HG02885 (cell line): ENCODE measurements at regions not wholly inside any gene's neighbourhood (a gene's known extent, or its start where the extent isn't known, plus 50 kb on each side); places are given as distances from the start of the nearest gene placed in this dataset.

Experiments
- ATAC-seq: cut with Tn5 transposase; IDR thresholded peaks from one replicate; pipeline ENCODE4 v1.9.1; 2021; ENCODE audit warnings: mild to moderate bottlenecking; ENCODE audit not compliant: unreplicated experiment, poor library complexity

DNA sequence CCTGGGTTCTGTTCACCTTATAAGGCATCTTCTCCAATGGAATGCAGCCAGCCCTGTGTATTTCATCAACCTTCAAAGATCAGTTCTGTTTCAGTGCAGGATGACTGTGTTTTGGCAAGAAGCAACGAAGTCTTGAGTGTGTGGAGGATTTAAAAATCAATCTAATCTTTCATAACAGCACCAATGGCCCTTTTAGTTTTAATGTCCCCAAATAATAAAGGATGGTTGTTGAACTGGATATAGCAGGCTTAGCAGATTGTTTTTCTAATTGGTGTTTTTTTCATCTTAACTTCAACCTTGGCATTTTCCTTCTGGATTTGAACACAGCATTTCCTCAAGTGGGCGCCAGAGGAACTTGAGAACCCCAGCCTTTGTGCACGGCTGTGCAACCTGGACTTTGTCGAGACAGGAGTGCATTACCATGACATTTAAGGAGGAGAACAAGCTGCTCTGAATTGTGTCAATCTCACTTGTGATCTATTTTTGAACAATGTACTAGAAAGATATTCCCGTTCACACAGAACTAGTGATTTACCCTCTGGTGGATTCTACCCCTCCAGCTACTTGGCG, 313.3 kb upstream of the AKR1E2 start:
- no peak for ATAC-seq

DNA sequence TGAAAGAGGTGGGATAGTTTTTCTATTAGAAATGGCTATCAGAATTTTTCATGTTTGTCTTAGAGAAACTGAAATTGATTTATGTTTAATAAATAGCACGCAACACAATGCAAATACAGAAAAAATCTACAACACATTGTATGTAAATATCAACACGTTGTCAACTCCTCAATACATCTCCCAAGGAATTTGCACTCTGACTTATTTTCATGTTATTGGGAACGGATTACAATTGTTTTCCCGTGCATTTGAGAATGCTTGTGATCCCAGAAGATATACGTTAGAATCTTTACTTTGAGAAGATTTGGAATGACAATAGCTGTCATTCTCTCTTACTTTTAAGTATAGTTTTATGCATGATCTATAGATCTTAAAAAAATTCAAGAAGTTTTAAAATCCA, 313.8 kb upstream of the AKR1E2 start:
- no peak for ATAC-seq

DNA sequence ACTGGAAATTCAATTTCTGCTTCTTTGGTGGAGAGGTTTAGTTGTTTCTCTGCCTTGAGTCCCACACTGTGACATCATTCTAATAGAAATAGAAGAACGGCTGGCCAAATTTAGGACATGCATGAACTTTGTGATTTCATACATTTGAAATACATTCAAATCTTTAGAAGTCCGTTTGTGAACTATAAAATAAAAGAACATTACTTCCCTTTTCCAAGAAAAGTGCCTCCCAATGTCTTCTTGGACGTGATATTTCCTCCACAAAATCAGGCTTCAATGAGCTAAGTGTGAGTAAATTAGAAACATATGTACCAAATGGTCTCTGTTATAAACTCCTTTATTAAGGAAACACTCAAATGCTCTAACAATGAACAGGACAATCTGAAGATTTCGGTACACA, 314.5 kb upstream of the AKR1E2 start:
- ATAC-seq: no peak

DNA sequence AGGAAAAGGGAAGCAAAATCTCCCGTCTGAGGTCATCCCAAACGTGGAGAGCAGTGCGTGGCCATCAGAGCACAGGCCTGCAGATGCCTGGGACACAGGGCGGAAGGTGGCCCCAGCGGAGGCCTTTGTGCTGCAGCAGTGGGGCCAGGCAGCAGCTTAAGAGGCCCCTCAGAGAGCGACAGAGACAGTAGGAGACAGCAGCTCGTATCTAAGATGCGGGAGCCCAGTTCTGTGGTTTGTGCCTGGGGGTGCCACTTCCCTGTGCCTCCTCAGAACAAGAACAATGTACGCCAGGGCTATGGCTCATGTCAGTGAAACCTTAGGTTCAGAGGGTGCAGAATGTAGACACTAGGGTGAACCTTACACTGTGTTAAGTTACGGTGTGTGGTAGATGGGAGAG, 316.6 kb upstream of the AKR1E2 start:
- ATAC-seq: no peak

DNA sequence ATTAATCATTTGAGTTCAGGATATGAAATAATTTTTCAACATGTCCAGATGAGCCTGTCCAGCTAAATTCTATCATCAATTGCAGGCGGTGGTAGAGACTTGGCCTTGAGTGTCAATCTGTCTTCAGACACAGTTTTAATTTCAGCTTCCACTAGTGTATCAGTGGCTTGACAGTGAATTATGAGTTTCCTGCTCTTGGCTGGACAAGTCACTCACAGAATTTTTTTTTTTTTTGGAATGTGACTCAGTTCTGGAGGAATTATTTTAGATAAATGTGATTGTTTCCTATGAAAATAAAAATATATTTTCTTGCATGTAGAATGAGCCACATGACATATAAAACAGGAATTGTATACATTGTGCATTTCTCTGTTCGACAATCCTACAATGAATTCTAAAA, 319.9 kb upstream of the AKR1E2 start:
- ATAC-seq: no peak

DNA sequence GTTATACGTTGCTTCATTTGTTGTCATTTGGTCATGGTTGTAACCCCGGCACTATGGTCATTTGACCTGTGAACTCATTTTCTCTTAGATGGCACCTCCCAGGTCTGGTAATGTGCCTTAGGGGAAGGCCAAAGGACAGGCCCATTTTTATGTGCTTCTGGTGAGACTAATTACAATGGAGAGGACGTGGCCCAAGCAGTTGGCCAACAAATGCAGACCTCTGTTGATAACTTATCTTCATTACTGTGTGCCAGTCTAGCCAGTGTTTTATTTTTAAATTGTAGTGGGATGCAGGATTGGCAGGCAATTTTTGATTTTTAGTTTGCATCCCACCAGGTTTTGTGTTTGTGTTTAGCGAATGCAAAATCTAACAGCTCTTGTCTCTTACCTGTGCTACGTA, 321.5 kb upstream of the AKR1E2 start:
- ATAC-seq: no peak

DNA sequence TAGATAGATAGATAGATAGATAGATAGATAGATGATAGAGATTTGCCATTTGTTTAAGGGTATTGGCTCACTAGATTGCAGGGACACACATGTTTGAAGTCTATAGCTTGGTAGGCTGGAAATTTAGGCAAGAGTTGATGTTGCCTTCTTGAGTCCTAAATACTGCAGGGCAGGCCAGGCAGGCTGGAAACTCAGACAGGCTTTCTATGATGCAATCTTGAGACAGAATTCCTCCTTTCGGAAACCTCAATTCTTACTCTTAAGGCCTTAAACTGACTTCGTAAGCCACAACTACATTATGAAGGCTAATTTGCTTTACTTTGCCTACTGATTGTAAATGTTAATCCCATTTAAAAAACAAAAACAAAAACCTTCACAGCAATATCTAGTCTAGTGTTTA, 322.9 kb upstream of the AKR1E2 start:
- ATAC-seq: no peak

DNA sequence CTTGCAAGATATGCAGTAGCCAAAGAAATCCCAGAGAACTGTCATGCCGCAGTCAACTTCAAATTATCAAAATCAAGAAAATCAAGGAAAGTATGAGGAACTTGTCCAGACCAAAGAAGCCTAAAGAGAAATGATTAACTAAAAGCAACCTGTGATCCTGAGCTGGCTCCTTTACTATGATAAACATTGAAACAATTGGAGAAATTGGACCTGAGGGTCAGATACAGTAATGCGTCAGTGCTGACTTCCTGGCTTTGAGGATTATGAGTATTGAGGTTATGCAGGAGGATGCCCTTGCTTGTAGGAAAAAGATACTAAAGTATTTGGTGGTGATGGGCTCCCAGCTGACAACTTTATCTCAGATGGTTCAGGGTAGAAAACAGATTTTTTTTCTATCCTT, 324.7 kb upstream of the AKR1E2 start:
- ATAC-seq: no peak

DNA sequence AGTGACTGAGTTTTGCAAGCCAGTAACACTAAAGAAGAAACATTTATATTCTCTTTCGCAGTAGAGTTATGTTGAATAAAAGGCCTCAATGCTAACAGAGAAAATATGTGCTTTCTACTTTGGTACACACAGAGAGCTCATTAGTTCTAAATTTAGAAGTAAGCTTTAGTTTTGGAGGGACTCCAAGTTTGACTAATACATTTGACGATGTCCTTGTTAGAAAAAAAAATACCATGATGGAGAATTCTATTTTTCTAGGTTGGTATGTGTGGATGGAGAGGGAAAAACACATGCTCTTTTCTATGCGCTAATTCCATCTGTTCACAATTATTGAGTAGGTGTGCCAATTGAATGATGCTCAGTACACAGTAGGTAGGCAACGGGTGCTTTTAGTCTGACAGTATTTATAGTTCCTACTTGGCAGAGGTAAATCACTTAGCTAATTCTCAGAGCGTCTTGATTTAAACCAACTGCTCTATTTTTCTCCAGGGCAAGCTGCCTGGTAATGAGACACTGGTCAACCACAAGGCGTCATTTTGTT, 327.2 kb upstream of the AKR1E2 start:
- ATAC-seq: no peak

DNA sequence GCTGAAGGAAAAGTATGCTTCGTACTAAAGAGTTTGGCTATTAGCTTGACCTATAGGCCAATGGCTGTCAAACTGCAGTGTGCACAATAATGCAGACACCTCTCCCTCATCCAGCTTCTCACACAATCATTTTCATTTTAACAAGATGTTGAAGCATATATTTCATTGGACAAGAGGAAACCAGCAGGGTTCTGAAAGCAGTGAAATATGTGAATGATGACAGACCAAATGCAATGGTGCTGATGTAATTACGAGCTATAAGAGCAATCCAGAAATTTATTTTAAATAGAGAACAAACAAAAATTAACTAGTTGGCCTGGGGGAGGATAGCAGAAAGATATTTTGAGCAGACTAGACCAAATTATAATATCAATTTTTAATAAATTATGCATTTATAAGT, 331.5 kb upstream of the AKR1E2 start:
- no peak for ATAC-seq

DNA sequence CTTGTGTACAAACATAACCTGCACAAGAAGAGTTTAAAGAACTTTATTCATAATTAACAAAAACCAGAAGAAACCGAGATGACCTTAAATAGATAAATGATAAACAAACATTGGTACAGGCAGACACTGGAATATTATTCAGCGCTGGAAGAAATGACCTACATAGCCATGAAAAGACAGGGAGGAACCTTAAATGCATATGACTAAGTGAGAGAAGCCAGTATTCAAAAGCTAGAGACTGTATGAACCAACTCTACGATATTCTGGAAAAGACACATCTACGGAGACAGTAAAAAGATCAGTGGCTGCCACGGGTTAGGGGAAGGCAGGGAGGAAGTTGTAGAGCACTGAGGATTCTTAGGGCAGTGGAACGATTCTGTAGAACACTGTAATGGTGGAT, 333.8 kb upstream of the AKR1E2 start:
- no peak for ATAC-seq

DNA sequence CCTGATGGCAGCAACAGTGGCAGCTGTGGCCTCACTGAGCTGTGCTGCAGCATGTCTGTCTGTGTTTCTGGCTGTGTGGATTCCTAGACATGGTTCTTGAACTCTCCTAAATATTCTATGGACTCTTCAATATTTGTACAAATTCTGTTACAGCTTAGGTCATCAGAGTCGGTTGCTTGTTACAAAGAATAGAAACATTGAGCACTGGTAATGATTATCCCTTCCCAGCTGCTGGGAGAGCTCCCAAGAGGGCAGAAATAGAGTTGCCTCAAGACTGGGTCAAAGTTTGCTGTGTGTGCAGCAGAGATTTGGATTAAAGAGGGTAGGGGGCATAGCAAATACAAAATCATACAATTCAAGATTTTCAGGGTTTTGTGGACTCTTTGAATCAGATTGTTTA, 337.1 kb upstream of the AKR1E2 start:
- no peak for ATAC-seq

DNA sequence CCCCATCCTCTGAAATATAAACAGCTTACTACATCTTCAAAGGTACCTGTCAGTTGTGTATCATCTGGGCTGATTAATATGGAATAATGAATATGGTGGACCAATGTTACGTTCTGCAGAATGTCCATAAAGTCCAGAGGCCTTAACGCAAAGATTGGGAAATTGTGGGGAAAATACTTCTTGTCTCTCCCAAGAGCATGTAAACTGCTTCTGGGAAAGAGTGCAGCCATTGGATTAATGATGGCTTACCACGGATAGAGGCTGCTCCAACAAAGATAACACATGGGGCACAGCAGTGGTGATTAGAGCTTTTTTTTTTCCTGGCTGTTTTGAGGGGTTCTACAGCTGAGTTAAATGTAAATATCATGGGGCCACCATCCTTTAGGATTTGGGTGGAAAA, 340.4 kb upstream of the AKR1E2 start:
- ATAC-seq: no peak

DNA sequence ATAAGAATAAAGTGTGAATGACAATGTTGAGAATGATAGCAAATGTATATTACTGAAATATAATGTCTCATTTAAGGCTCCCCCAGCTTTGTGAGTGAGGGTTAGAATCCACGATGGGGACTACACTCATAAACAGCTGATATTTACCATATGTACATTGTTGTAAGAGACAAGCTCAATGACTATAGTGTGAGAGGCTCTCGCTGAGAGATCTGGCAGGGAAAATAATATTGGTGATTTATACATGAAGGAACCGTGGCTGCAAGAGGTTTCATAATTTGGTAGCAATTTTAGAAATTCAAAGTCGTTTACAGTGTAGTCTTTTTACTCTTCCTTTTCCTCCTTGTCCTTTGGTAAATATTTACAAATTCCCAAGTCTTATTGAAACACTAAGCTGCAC, 342.2 kb upstream of the AKR1E2 start:
- no peak for ATAC-seq

DNA sequence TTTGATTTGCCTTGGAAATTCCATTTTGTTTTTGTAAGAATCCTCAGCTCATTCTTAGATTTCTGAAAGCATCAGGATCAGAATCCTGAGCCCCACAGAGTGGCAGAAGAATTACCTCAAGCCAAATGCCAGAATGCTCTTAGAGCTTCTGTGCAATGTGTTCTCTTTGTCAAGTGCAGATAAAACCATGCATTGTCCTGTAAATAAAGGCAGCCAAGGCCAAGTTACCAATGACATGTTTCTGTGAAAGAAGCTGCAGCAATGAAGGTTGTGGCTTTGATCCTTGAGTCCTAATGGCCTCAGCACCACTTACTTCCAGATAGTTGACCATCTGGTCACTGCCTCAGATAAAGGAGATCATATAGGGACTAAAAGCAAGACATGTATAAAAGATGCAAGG, 343.3 kb upstream of the AKR1E2 start:
- no peak for ATAC-seq

DNA sequence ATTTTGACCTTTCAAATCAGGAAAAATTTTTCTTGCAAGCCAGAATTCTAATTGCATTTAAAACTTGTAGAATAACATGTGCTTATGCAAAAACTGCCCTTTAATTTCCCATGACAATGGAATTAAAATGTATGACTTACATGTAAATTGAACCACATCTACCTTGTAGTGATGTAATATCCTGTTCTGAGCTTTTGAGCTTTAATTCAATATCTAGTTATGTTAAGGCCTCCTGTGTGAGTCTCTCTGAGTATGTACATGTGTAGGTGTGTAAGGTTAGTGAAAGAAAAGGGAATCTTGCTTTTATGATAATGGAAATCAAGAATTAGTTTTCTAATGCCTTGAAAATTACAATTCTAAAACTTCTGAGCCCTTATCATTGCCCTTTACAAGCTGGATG, 344.8 kb upstream of the AKR1E2 start:
- ATAC-seq: no peak

DNA sequence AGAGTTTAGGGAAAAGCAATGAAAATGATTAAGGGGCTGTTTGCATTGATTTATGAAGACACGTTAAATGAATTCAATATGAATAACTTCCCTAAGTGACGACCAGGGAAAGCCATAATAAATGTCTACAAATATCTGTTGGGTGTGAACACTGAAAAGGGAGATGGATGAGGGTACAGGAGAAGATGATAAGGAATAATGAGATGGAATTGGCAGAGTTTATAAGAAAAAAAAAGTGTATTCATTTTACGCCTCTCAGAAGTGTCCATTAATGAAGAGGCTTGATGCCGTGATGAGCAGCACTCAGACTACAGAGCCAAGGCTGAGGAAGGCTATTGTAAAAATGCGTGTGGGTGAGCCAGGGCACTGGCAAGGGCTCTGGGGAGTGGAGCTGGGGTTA, 346.7 kb upstream of the AKR1E2 start:
- no peak for ATAC-seq

DNA sequence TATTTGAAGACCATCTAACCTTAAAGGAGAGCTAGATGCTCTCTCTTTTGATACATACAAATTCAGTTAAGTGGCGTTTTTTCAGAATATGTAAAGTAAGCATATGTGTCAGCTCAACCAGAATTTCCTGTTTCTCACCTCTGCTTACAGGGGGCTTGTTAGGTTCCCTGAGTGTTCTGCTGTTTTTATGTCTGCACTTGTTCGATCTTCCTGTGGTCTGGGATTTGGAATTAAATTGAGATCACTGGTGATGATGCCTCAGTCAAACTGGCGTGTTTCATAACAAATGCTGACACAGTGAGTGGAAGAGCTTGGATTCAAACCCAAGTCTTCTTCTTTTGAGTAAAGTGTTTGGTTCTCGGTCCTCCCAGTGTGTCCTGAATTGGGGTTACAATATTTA, 348.3 kb upstream of the AKR1E2 start:
- ATAC-seq: no peak

DNA sequence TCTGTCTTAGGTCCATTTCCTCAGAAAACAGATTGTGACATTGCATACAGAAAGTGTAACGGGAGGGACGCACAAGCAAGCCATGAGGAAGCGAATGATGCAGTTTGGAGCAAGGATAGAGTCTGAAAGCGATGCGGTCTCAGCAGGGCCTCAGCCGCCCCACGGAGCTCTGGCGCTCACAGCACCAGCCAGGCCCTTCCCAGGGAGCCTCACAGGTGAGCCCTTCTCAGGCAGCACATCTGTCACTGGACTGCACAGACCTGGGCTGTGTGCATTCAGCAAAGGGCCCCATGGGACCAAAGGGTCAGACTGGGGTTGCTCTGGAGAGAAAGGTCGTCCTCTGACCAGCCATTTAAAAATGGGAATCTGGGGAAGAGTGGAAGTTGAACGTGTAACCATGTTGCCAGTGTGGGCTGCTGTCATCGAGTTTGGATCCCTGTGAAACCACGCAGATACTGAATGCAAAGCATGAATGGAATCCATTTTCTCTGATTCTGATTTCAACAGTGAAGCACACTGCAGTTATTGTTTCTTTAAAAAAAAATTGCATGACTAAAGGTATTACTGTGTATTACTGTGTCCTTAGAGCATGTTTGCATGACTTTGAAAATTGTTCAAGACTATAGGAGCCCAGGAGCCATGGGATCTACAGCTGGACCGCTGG, 350.0 kb upstream of the AKR1E2 start:
- no peak for ATAC-seq

DNA sequence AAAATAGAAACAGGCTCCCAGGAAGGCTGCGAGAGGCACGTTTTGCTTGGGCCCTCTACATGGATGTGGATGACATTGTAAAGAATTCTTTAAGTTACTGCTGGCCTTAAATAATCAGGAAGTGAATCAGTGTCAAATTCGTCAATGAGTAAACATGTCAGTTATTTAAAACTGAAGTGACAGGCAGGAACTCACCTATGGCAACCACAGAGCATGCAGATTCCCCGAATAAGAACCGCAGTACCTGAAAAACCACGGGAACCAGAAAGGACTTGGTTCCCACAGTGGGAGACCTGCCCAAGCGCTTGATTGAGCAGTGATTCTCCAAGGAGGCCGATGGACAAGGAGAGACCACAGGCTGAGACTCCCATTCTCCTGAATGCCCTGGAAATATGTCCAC, 351.2 kb upstream of the AKR1E2 start:
- no peak for ATAC-seq

DNA sequence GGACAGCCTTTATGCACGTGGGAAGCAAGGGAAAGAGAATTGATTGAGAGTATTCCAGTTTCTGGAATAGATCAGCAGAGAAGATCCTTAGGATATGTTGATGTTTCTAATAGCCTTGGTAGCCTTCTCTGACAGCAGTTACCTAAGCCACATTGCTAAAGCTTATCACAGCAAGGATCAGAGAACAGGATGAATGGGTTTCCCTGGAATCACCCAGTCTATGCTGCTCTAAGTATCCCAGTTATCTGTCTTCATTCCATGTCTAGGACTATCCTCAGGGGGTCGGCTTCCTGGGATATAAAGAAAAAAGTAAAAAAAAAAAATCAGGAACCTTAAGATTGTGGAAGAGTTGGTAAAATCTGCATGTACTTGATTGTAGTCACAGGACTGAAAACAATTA, 352.0 kb upstream of the AKR1E2 start:
- no peak for ATAC-seq

DNA sequence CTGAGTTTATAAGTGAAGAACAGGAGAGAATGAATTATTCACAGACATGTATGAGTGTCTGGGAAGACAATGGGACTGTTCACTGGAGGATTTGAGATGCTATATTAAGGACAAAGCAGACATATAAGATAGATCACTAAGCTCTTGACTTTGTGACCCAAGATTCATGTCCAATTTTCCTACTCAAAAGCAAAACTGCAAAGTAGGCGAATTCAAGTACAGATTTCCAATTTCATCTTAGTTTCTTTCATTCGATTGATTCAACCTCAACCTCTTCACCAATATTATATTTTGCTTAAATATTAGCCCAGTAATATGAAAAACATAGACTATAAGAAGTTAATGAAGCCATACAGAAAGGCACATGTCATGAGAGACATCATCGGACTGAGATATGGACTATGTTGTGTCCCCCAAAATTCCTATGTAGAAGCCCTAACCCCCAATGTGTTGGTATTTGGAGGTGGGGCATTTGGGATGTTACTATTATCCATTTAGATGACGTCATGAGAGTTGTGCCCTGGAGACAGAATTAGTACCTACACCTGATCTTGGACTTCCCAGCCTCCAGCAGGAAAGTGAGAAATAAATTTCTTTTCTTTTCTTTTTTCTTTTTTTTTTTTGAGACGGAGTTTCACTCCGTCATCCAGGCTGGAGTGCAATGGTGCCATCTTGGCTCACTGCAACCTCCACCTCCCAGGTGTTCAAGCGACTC, 353.7 kb upstream of the AKR1E2 start:
- no peak for ATAC-seq
